A549 (cell line): ENCODE measurements at regions not wholly inside any gene's neighbourhood (a gene's known extent, or its start where the extent isn't known, plus 50 kb on each side); places are given as distances from the start of the nearest gene placed in this dataset.

Experiments
- ATAC-seq, 2 experiments: fragments of 200-7000 bp in 1 of 2; fragments of >200 bp in 1 of 2; cut with Nextera tagmentation in 1 of 2; cut with Tn5 transposase in 1 of 2; 3 replicates each; pipeline versions ENCODE4 v1.8.0 to v1.9.1; 2018 to 2020; ENCODE audit warnings: mild to moderate bottlenecking in 1 of 2, moderate library complexity in 1 of 2
- CTCF ChIA-PET: fragments of 300-600 bp; sonication (Branson Sonifier 250); formaldehyde crosslinking; extraction: SDS; loops from one replicate; lab custom pipeline; 2021; ENCODE audit warnings: antibody characterized with exemption, inconsistent platforms; lab: Yijun Ruan, JAX
- POLR2A ChIA-PET: fragments of 350-600 bp; formaldehyde crosslinking; extraction: SDS; loops from one replicate; lab custom pipeline; 2021; ENCODE audit warnings: antibody characterized with exemption, inconsistent platforms; lab: Yijun Ruan, JAX
- DNase-seq, 2 experiments: peaks; one replicate each; pipeline versions ENCODE4 v3.0.0 to v3.0.0-alpha.2; 2011 to 2016; ENCODE audit warnings: low read depth in 1 of 2, low spot score in 1 of 2
- FAIRE-seq: peaks from 2 replicates; lab custom pipeline; 2011; peaks lifted over from hg19 to GRCh38; lab: Jason Lieb, UNC
- H3K27ac ChIP-seq, 2 experiments: fragments of >200 bp; sonication (Bioruptor Twin); formaldehyde crosslinking; 3 replicates each; pipeline ENCODE4 v1.5.1; 2016 to 2017
- H3K4me1 ChIP-seq: fragments of >200 bp; sonication (Bioruptor Twin); formaldehyde crosslinking; 3 replicates; pipeline ENCODE4 v1.6.1; 2016
- H3K4me2 ChIP-seq: fragments of >200 bp; sonication (Bioruptor Twin); formaldehyde crosslinking; 3 replicates; pipeline ENCODE4 v1.6.1; 2016
- H3K4me3 ChIP-seq: fragments of >200 bp; sonication (Bioruptor Twin); formaldehyde crosslinking; 3 replicates; pipeline ENCODE4 v1.5.1; 2016
- H3K9me3 ChIP-seq: fragments of >200 bp; sonication (Bioruptor Twin); formaldehyde crosslinking; 3 replicates; pipeline ENCODE4 v1.6.1; 2016
- ELK1 ChIP-seq: fragments of 150-350 bp; IDR thresholded peaks from 2 replicates; pipeline ENCODE4 v1.6.1; 2014; ENCODE audit warnings: low read depth, mild to moderate bottlenecking, low read length
- EP300 ChIP-seq, 2 experiments: fragments of >200 bp; sonication (Bioruptor Twin); formaldehyde crosslinking; IDR thresholded peaks; 2 replicates in 1 of 2; 3 replicates in 1 of 2; pipeline ENCODE4 v1.6.1; 2016 to 2017
- ESRRA ChIP-seq: fragments of 150-350 bp; IDR thresholded peaks from 2 replicates; pipeline ENCODE4 v1.6.1; 2014; ENCODE audit warnings: mild to moderate bottlenecking, low read length, borderline replicate concordance
- FOSB ChIP-seq: fragments of 250-450 bp; sonication (Bioruptor Pico); IDR thresholded peaks from 2 replicates; pipeline ENCODE4 v1.5.0; 2020; ENCODE audit warnings: mild to moderate bottlenecking, moderate library complexity
- HOXB5 ChIP-seq: fragments of 250-450 bp; sonication (Bioruptor Pico); IDR thresholded peaks from 2 replicates; pipeline ENCODE4 v1.5.0; 2020; ENCODE audit warnings: mild to moderate bottlenecking, moderate library complexity
- MAZ ChIP-seq: fragments of 150-350 bp; IDR thresholded peaks from 2 replicates; pipeline ENCODE4 v1.6.1; 2014; ENCODE audit warnings: antibody characterized with exemption, low read depth, low read length, borderline replicate concordance
- NPAS2 ChIP-seq: fragments of 250-450 bp; sonication (Bioruptor Pico); IDR thresholded peaks from 2 replicates; pipeline ENCODE4 v1.8.0; 2022; ENCODE audit warnings: mild to moderate bottlenecking, moderate library complexity, borderline replicate concordance
- PBX3 ChIP-seq: IDR thresholded peaks from 2 replicates; pipeline ENCODE4 v1.6.1; 2012
- PHF8 ChIP-seq: fragments of 200-600 bp; sonication (generic); IDR thresholded peaks from 2 replicates; pipeline ENCODE4 v1.6.1; 2016; ENCODE audit warnings: low read depth, mild to moderate bottlenecking, antibody characterized with exemption, moderate library complexity, borderline replicate concordance
- POLR2A ChIP-seq: IDR thresholded peaks from 2 replicates; pipeline ENCODE4 v1.6.1; 2012; ENCODE audit warnings: mild to moderate bottlenecking, low read length
- RCOR1 ChIP-seq: fragments of 150-350 bp; IDR thresholded peaks from 2 replicates; pipeline ENCODE4 v1.6.1; 2014; ENCODE audit warnings: antibody characterized with exemption, low read length, low read depth
- TFCP2L1 ChIP-seq: fragments of 250-450 bp; sonication (Bioruptor Pico); IDR thresholded peaks from 2 replicates; pipeline ENCODE4 v1.5.0; 2021; ENCODE audit warnings: mild to moderate bottlenecking
- ZFP36 ChIP-seq: fragments of 450-650 bp; IDR thresholded peaks from 2 replicates; pipeline ENCODE4 v1.6.1; 2014; ENCODE audit warnings: borderline replicate concordance; ENCODE audit not compliant: partially characterized antibody
- ZNF302 ChIP-seq: fragments of 250-450 bp; sonication (Bioruptor Pico); IDR thresholded peaks from 2 replicates; pipeline ENCODE4 v1.9.0; 2021; ENCODE audit warnings: inconsistent platforms, mild to moderate bottlenecking, moderate library complexity
- WGBS: methylation state at CpG from one replicate; pipeline ENCODE4 v1.1.6; 2017; ENCODE audit errors: missing lambda C conversion rate; 5-methylcytosine and 5-hydroxymethylcytosine counted together

GRCh38 chr16:11401161-11402050, 56.1 kb downstream of the RMI2 start:
- DNase-seq = no peak
- no peak for ATAC-seq
- FAIRE-seq = no peak
- no peaks in the 10 kb centered on the region for H3K9me3 ChIP-seq
- POLR2A ChIA-PET = no interaction called here
- peaks cover 2% of the 10 kb centered on the region; the same call in 2 of the 3 replicates for H3K4me1 ChIP-seq
- CTCF ChIA-PET = interaction anchor here (0.8 to 21.2 kb wide), 9 partner anchors 4 to 437 kb away, joined by 3 to 344 read pairs (median 4); no protein-coding TSS in a partner anchor
- TF ChIP-seq ESRRA (no peak), PBX3 (no peak), ZNF302 (no peak), FOSB (CRISPR knock-in tag) (no peak)
- H3K4me3 ChIP-seq = no peak overlapping the region
- H3K4me2 ChIP-seq = no peak overlapping the region
- peak overlapping the region; percentile 5 to 21; a peak in 4 of 6 replicates for H3K27ac ChIP-seq
- WGBS = 75% methylated on average over 19 of the region's 26 CpGs

- ATAC-seq = peak in 1 of 2 experiments; percentile 14; a peak in 1 of 6 replicates
- WGBS = 80% methylated on average over 17 of the region's 23 CpGs
- CTCF ChIA-PET = interaction anchor here (0.6 to 21.2 kb wide), 7 partner anchors 11 to 438 kb away, joined by 4 to 344 read pairs (median 15); no protein-coding TSS in a partner anchor
- DNase-seq = no peak
- peak overlapping the region; percentile 21 to 26; a peak in 4 of 6 replicates for H3K27ac ChIP-seq
- no peak overlapping the region for H3K4me3 ChIP-seq
- H3K4me1 ChIP-seq = no peaks in the 10 kb centered on the region
- no peaks in the 10 kb centered on the region for H3K9me3 ChIP-seq
- FAIRE-seq = no peak
- POLR2A ChIA-PET = no interaction called here
- no peak overlapping the region for H3K4me2 ChIP-seq
- TF ChIP-seq MAZ (no peak), ZFP36 (no peak)
Observed at GRCh38 chr16:11402051-11402744, 56.9 kb downstream of the RMI2 start.

DNA sequence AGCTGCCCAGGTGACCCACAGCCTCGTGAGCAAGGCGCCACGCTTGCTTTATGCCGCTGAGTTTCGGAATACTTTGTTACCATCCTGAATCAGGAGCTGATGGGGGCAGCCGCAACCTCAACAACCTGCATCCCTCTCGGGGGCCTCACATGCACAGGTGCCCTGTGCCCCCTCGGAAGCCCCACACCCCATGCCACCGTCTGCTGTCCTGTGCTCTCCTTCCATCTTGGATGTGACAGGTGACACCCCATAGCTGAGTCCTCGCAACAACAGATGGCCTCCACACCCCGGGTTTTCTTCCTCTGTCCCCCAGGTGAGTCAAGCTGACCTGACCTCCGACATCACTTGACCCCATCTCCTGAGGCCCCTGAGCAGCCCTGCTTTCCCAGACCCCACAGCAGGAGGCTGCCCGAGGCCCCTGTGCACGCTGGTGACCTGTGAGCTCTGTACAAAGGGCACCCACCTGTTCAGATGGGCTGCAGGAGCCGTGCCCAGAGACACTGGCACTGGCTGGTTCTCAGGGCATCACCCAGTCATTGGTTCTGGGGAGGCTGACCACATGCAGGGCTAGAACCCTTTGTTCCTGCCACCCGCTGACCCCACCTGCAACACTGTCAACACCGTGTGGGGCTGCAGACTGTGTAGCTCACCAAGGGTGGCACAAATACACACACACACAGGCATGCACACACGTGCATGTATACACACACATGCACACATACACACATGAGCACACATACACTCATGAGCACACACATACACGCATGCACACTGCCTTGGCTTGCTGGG, 57.7 kb downstream of the RMI2 start:
- peak overlapping the region; percentile 21 to 26; a peak in 3 of 6 replicates for H3K27ac ChIP-seq
- FAIRE-seq (no peak), ATAC-seq (no peak)
- ChIA-PET CTCF (interaction anchor here (0.6 to 21.2 kb wide), 9 partner anchors 12 to 439 kb away, joined by 3 to 344 read pairs (median 5); no protein-coding TSS in a partner anchor), POLR2A (no interaction called here)
- H3K4me3 ChIP-seq = no peak overlapping the region
- no peaks in the 10 kb centered on the region for H3K9me3 ChIP-seq
- 77% methylated on average over 13 of the region's 19 CpGs for WGBS
- no peak overlapping the region for H3K4me2 ChIP-seq
- TF ChIP-seq HOXB5 (CRISPR knock-in tag) (no peak), ELK1 (no peak), POLR2A (no peak), PHF8 (no peak), RCOR1 (no peak), NPAS2 (CRISPR knock-in tag) (no peak), TFCP2L1 (CRISPR knock-in tag) (no peak), EP300 (IDR thresholded peaks at IDR 0.05) (no peak)
- TF ChIP-seq, all 56 proteins: peak for 0
- DNase-seq = no peak
- H3K4me1 ChIP-seq = peaks cover 4% of the 10 kb centered on the region
